ENCODE measurements at regions not wholly inside any gene's neighbourhood (a gene's known extent, or its start where the extent isn't known, plus 50 kb on each side); places are given as distances from the start of the nearest gene placed in this dataset.
A peak's percentile ranks its signal among the peaks of the same experiment; 100 is the strongest.

DNA sequence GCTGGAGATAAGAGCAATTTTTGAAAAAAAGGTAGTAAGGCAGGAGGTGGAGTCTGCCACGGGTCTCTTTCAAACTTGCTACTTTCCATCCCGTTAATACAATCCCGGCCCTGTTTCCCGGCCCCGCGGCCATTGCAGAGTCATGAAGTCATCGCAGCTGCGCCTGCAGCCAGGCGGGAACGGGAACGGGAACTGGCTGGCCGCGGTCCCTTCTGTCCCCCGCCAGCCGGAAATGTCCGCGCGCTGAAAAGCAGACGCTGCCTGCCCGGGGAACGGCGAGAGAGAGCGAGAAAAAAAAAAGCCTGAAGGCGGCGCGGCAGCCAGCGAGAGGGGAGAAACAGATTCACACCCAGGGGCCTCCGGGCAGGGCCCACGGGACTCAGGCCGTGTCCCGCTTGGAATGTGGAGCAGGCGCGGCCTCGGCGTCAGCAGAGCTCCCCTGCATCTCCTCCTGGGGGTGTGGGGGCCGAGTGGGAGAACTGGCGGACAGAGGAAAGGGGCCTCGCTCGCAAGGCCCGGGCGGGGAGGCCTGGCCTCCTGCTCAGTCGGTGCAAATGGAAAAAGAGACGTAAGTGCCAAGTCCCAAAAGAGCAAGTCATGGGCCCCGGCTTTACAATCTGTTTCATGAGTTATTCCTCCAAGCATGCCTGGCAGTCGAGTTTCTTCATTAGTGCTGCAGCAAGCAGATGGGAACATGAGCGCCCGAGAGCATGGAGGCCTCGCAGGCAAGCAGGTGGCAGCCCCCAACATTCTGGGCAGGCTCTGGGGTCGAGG is 201.2 kb upstream of the GAS1 start:
- H3F3A ChIP-seq (replicated peaks; ENCODE audit: low read depth) = no peaks in the 10 kb centered on the region; the same call in 1 of the 2 replicates
- H3K79me2 ChIP-seq (replicated peaks; ENCODE audit: insufficient read depth) = no peaks in the 10 kb centered on the region
- H3K4me3 ChIP-seq = peak overlapping the region; percentile 48
- peaks cover 9% of the 10 kb centered on the region; the same call in 1 of the 2 replicates for H3K9me2 ChIP-seq (ENCODE audit: insufficient read depth)
- H3K27me3 ChIP-seq (ENCODE audit: insufficient read depth) = peaks cover 21% of the 10 kb centered on the region
- no peaks in the 10 kb centered on the region for H3K4me1 ChIP-seq (ENCODE audit: insufficient read depth)
- peaks cover 12% of the 10 kb centered on the region for H3K4me1 Mint-ChIP-seq
- H4K20me1 ChIP-seq (replicated peaks; ENCODE audit: insufficient read depth) = no peaks in the 10 kb centered on the region
- peak overlapping the region; percentile 75 for H3K4me2 ChIP-seq
- H3K9me3 Mint-ChIP-seq = peaks cover 2% of the 10 kb centered on the region; the same call in 1 of the 3 replicates
- peaks cover 17% of the 10 kb centered on the region for H3K27me3 Mint-ChIP-seq (ENCODE audit: insufficient read depth, low read depth, poor library complexity)
- peak; percentile 95 for ATAC-seq
- 0 out of 2 replicates have a peak overlapping the region, but pooled peaks have one; percentile 37 for H3K27ac ChIP-seq (ENCODE audit: low read depth)
- H3K36me3 Mint-ChIP-seq (ENCODE audit: low read depth) = no peaks in the 10 kb centered on the region
- peak overlapping the region; percentile 93 for H3K27ac Mint-ChIP-seq
- TF ChIP-seq, protein P1, sequence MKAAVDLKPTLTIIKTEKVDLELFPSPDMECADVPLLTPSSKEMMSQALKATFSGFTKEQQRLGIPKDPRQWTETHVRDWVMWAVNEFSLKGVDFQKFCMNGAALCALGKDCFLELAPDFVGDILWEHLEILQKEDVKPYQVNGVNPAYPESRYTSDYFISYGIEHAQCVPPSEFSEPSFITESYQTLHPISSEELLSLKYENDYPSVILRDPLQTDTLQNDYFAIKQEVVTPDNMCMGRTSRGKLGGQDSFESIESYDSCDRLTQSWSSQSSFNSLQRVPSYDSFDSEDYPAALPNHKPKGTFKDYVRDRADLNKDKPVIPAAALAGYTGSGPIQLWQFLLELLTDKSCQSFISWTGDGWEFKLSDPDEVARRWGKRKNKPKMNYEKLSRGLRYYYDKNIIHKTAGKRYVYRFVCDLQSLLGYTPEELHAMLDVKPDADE (IDR thresholded peaks at IDR 0.05) = no peak
- TF ChIP-seq, protein P2, sequence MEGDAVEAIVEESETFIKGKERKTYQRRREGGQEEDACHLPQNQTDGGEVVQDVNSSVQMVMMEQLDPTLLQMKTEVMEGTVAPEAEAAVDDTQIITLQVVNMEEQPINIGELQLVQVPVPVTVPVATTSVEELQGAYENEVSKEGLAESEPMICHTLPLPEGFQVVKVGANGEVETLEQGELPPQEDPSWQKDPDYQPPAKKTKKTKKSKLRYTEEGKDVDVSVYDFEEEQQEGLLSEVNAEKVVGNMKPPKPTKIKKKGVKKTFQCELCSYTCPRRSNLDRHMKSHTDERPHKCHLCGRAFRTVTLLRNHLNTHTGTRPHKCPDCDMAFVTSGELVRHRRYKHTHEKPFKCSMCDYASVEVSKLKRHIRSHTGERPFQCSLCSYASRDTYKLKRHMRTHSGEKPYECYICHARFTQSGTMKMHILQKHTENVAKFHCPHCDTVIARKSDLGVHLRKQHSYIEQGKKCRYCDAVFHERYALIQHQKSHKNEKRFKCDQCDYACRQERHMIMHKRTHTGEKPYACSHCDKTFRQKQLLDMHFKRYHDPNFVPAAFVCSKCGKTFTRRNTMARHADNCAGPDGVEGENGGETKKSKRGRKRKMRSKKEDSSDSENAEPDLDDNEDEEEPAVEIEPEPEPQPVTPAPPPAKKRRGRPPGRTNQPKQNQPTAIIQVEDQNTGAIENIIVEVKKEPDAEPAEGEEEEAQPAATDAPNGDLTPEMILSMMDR (conservative IDR thresholded peaks at IDR 0.05; ENCODE audit: low read depth in 2 of 2) = peak in 1 of 2 experiments; percentile 17; a peak in 1 of 4 replicates
- TF ChIP-seq POLR2AphosphoS5 (IDR thresholded peaks at IDR 0.05; ENCODE audit: low read depth) = 0 out of 2 replicates have a peak, but pooled peaks have one; percentile 28
- peak; percentile 80 for TF ChIP-seq CREB1 (CRISPR knock-in tag; IDR thresholded peaks at IDR 0.05; ENCODE audit: low read depth)
- H2AFZ ChIP-seq = peak overlapping the region; percentile 99
- H3K4me3 Mint-ChIP-seq = peak overlapping the region; percentile 69
- no peaks in the 10 kb centered on the region for H3K36me3 ChIP-seq (ENCODE audit: insufficient read depth)
- DNase-seq (ENCODE audit: low spot score) = peak; percentile 93

DNA sequence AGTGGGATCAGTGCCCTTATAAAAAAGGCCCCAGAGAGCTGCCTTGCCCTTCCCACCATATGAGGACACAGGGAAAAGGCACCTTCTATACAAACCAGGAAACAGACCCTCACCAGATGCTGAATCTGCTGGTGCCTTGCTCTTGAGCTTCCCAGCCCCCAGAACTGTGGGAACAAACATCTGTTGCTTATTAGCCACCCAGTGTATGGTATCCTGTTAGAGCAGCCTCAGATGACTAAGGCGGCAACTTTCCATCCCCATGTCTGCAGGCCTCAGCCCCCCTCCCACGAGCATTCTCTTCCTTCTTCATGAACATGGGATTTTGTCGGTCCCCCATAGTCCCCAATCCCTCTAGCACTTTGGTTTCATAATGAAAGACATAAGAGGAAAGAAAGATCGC is 202.5 kb upstream of the GAS1 start:
- H3K36me3 Mint-ChIP-seq (ENCODE audit: low read depth) = no peaks in the 10 kb centered on the region
- no peaks in the 10 kb centered on the region for H3K4me1 ChIP-seq (ENCODE audit: insufficient read depth)
- H3K9me3 Mint-ChIP-seq = peaks cover 2% of the 10 kb centered on the region; the same call in 1 of the 3 replicates
- no peak overlapping the region for H3K4me2 ChIP-seq
- no peaks in the 10 kb centered on the region for H3K36me3 ChIP-seq (ENCODE audit: insufficient read depth)
- H3K27ac ChIP-seq (ENCODE audit: low read depth) = no peak overlapping the region
- H3K4me3 ChIP-seq = no peak overlapping the region
- DNase-seq (ENCODE audit: low spot score) (no peak), ATAC-seq (no peak)
- no peaks in the 10 kb centered on the region for H4K20me1 ChIP-seq (replicated peaks; ENCODE audit: insufficient read depth)
- H3K9me2 ChIP-seq (ENCODE audit: insufficient read depth) = peaks cover 9% of the 10 kb centered on the region; the same call in 1 of the 2 replicates
- H3F3A ChIP-seq (replicated peaks; ENCODE audit: low read depth) = no peaks in the 10 kb centered on the region; the same call in 1 of the 2 replicates
- H2AFZ ChIP-seq = no peak overlapping the region
- H3K27me3 Mint-ChIP-seq (ENCODE audit: insufficient read depth, low read depth, poor library complexity) = peaks cover 17% of the 10 kb centered on the region
- peaks cover 12% of the 10 kb centered on the region for H3K4me1 Mint-ChIP-seq
- no peak overlapping the region for H3K4me3 Mint-ChIP-seq
- no peaks in the 10 kb centered on the region for H3K79me2 ChIP-seq (replicated peaks; ENCODE audit: insufficient read depth)
- H3K27me3 ChIP-seq (ENCODE audit: insufficient read depth) = peaks cover 21% of the 10 kb centered on the region
- H3K27ac Mint-ChIP-seq = no peak overlapping the region
- no peak for TF ChIP-seq NANOG (IDR thresholded peaks at IDR 0.05; ENCODE audit: borderline replicate concordance)
- TF ChIP-seq, protein P2 (conservative IDR thresholded peaks at IDR 0.05; ENCODE audit: low read depth in 2 of 2) = no peak
- TF ChIP-seq, protein P3, sequence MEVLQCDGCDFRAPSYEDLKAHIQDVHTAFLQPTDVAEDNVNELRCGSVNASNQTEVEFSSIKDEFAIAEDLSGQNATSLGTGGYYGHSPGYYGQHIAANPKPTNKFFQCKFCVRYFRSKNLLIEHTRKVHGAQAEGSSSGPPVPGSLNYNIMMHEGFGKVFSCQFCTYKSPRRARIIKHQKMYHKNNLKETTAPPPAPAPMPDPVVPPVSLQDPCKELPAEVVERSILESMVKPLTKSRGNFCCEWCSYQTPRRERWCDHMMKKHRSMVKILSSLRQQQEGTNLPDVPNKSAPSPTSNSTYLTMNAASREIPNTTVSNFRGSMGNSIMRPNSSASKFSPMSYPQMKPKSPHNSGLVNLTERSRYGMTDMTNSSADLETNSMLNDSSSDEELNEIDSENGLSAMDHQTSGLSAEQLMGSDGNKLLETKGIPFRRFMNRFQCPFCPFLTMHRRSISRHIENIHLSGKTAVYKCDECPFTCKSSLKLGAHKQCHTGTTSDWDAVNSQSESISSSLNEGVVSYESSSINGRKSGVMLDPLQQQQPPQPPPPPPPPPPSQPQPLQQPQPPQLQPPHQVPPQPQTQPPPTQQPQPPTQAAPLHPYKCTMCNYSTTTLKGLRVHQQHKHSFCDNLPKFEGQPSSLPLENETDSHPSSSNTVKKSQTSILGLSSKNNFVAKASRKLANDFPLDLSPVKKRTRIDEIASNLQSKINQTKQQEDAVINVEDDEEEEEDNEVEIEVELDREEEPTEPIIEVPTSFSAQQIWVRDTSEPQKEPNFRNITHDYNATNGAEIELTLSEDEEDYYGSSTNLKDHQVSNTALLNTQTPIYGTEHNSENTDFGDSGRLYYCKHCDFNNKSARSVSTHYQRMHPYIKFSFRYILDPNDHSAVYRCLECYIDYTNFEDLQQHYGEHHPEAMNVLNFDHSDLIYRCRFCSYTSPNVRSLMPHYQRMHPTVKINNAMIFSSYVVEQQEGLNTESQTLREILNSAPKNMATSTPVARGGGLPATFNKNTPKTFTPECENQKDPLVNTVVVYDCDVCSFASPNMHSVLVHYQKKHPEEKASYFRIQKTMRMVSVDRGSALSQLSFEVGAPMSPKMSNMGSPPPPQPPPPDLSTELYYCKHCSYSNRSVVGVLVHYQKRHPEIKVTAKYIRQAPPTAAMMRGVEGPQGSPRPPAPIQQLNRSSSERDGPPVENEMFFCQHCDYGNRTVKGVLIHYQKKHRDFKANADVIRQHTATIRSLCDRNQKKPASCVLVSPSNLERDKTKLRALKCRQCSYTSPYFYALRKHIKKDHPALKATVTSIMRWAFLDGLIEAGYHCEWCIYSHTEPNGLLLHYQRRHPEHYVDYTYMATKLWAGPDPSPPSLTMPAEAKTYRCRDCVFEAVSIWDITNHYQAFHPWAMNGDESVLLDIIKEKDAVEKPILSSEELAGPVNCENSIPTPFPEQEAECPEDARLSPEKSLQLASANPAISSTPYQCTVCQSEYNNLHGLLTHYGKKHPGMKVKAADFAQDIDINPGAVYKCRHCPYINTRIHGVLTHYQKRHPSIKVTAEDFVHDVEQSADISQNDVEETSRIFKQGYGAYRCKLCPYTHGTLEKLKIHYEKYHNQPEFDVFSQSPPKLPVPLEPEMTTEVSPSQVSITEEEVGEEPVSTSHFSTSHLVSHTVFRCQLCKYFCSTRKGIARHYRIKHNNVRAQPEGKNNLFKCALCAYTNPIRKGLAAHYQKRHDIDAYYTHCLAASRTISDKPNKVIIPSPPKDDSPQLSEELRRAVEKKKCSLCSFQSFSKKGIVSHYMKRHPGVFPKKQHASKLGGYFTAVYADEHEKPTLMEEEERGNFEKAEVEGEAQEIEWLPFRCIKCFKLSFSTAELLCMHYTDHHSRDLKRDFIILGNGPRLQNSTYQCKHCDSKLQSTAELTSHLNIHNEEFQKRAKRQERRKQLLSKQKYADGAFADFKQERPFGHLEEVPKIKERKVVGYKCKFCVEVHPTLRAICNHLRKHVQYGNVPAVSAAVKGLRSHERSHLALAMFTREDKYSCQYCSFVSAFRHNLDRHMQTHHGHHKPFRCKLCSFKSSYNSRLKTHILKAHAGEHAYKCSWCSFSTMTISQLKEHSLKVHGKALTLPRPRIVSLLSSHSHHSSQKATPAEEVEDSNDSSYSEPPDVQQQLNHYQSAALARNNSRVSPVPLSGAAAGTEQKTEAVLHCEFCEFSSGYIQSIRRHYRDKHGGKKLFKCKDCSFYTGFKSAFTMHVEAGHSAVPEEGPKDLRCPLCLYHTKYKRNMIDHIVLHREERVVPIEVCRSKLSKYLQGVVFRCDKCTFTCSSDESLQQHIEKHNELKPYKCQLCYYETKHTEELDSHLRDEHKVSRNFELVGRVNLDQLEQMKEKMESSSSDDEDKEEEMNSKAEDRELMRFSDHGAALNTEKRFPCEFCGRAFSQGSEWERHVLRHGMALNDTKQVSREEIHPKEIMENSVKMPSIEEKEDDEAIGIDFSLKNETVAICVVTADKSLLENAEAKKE (CRISPR knock-in tag; IDR thresholded peaks at IDR 0.05) = no peak
- TF ChIP-seq, protein P1 (IDR thresholded peaks at IDR 0.05) = no peak
